Pulmonary artery endothelial cell (primary cell): ENCODE measurements at regions not wholly inside any gene's neighbourhood (a gene's known extent, or its start where the extent isn't known, plus 50 kb on each side); places are given as distances from the start of the nearest gene placed in this dataset.

ENCODE experiments used
- DNase-seq: peaks from one replicate; pipeline ENCODE4 v3.0.0-alpha.2; 2011; ENCODE audit warnings: low read depth, low spot score

GRCh38 chr2:59998324-59998723 lies 555.1 kb downstream of the BCL11A start:
- DNase-seq = no peak

GRCh38 chr2:59997371-59997770 lies 556.1 kb downstream of the BCL11A start:
- no peak for DNase-seq

- no peak for DNase-seq
These were observed 556.6 kb downstream of the BCL11A start for GRCh38 chr2:59996855-59997254.

- DNase-seq = no peak
These were observed 559.7 kb downstream of the BCL11A start for GRCh38 chr2:59993726-59994125.

- DNase-seq = no peak
These were observed 565.1 kb downstream of the BCL11A start for GRCh38 chr2:59988341-59988740.

GRCh38 chr2:59986511-59986910 lies 566.9 kb downstream of the BCL11A start:
- no peak for DNase-seq

GRCh38 chr2:59985923-59986322 lies 567.5 kb downstream of the BCL11A start:
- DNase-seq = no peak

- DNase-seq = no peak
These were observed 579.2 kb downstream of the BCL11A start for GRCh38 chr2:59974051-59974766.

GRCh38 chr2:59969161-59969560 lies 584.3 kb downstream of the BCL11A start:
- no peak for DNase-seq

GRCh38 chr2:59968441-59968840 lies 585.0 kb downstream of the BCL11A start:
- DNase-seq = no peak

GRCh38 chr2:59967691-59968090 lies 585.8 kb downstream of the BCL11A start:
- DNase-seq = no peak

GRCh38 chr2:59963157-59963556 lies 590.3 kb downstream of the BCL11A start:
- no peak for DNase-seq

- no peak for DNase-seq
These were observed 591.7 kb downstream of the BCL11A start for GRCh38 chr2:59961746-59962145.

- DNase-seq = no peak
These were observed 593.5 kb downstream of the BCL11A start for GRCh38 chr2:59959944-59960343.

GRCh38 chr2:59957504-59957903 lies 596.0 kb downstream of the BCL11A start:
- no peak for DNase-seq

GRCh38 chr2:59956981-59957380 lies 596.5 kb downstream of the BCL11A start:
- DNase-seq = no peak

- no peak for DNase-seq
These were observed 605.4 kb downstream of the BCL11A start for GRCh38 chr2:59947917-59948541.

GRCh38 chr2:59947209-59947608 lies 606.2 kb downstream of the BCL11A start:
- no peak for DNase-seq

- no peak for DNase-seq
These were observed 614.2 kb downstream of the BCL11A start for GRCh38 chr2:59939236-59939635.

GRCh38 chr2:59938181-59938580 lies 615.3 kb downstream of the BCL11A start:
- DNase-seq = no peak

- no peak for DNase-seq
These were observed 617.4 kb downstream of the BCL11A start for GRCh38 chr2:59936048-59936447.

- DNase-seq = no peak
These were observed 618.4 kb downstream of the BCL11A start for GRCh38 chr2:59935005-59935404.

- DNase-seq = no peak
These were observed 619.5 kb downstream of the BCL11A start for GRCh38 chr2:59933948-59934347.
